ENCODE measurements at regions not wholly inside any gene's neighbourhood (a gene's known extent, or its start where the extent isn't known, plus 50 kb on each side); places are given as distances from the start of the nearest gene placed in this dataset.
A peak's percentile ranks its signal among the peaks of the same experiment; 100 is the strongest.

DNA sequence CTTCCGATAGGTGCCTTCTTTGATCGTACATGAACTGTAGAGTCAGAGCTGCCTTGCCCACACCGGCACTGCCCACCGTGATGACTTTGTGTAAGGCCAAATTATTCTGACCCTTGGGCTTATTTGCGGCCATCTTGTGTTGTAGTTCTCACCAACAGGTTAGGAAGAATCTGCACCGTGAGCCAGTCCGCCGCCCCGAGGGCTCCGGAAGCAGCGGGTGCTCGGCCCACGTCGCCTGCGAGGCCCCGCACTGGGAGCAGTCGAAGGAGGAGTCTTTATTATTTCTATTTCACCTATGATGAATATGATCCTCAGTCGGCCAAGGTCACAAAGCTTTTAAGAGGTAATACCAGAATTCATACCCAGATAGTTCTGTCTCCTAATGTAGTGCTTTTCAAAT is 70.6 kb upstream of the SYT1 start:
- TF ChIP-seq, protein P1, sequence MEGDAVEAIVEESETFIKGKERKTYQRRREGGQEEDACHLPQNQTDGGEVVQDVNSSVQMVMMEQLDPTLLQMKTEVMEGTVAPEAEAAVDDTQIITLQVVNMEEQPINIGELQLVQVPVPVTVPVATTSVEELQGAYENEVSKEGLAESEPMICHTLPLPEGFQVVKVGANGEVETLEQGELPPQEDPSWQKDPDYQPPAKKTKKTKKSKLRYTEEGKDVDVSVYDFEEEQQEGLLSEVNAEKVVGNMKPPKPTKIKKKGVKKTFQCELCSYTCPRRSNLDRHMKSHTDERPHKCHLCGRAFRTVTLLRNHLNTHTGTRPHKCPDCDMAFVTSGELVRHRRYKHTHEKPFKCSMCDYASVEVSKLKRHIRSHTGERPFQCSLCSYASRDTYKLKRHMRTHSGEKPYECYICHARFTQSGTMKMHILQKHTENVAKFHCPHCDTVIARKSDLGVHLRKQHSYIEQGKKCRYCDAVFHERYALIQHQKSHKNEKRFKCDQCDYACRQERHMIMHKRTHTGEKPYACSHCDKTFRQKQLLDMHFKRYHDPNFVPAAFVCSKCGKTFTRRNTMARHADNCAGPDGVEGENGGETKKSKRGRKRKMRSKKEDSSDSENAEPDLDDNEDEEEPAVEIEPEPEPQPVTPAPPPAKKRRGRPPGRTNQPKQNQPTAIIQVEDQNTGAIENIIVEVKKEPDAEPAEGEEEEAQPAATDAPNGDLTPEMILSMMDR (IDR thresholded peaks at IDR 0.05; ENCODE audit: insufficient read depth, low read depth, low read length, missing control alignments), result no peak
- H3K4me3 ChIP-seq (ENCODE audit: low read length), result no peak overlapping the region
- DNase-seq (ENCODE audit: low read depth), result no peak

DNA sequence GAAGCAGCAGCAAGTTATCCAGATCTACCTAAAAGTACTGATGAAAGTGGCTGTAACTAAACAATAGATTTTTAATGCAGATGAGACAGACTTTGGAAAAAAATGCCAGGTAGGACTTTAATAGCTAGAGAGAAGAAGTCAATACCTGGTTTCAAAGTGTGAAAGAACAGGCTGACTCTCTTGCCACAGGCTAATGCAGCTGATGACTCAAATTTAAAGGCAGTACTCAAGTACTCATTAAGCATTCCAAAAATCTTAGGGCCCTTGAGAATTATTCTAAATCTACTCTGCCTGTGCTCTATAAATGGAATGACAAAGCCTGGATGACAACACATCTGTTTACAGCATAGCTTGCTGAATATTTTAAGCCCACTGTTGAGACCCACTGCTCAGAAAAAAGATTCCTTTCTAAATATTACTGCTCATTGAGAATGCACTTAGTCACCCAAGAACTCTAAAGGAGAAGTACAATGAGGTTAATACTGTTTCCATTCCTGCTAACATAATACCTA is 68.6 kb upstream of the SYT1 start:
- TF ChIP-seq, protein P1 (IDR thresholded peaks at IDR 0.05; ENCODE audit: insufficient read depth, low read depth, low read length, missing control alignments), result no peak
- H3K4me3 ChIP-seq (ENCODE audit: low read length), result no peak overlapping the region
- peak; percentile 41 for DNase-seq (ENCODE audit: low read depth)

DNA sequence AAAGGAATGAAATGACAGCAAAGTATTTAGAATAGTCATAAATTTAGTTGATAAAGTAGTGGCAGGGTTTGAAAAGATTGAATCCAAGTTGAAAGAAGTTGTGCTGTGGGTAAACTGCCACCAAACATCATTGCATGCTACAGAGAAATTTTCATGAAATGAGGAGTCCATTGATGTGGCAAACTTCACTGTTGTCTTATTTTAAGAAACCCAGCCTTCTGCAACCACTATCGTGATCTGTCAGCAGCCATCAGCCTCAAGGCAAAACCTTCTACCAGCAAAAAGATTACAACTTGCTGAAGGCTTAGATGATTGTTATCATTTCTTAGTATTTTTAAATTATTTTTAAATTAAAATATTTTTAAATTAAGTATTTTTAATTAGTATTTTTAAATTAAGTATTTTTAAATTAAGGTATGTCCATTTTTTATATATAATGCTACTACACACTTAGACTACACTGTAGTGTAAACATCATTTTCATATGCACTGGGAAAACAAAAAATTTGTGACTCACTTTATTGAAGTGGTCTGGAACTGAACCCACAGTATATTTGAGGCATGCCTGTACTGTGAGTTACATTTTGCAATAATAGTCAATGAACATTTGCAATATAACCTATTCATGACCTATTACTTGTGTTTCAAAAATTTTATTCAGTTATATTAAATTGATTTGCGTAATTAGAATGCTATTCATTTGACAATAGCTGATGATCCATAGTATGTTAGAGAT is 67.2 kb upstream of the SYT1 start:
- TF ChIP-seq, protein P1 (IDR thresholded peaks at IDR 0.05; ENCODE audit: insufficient read depth, low read depth, low read length, missing control alignments), result no peak
- DNase-seq (ENCODE audit: low read depth), result peak; percentile 10

GRCh38 chr12:78799649-78800048 is 64.9 kb upstream of the SYT1 start:
- H3K4me3 ChIP-seq (ENCODE audit: low read length), result no peak overlapping the region
- TF ChIP-seq, protein P1 (IDR thresholded peaks at IDR 0.05; ENCODE audit: insufficient read depth, low read depth, low read length, missing control alignments), result no peak
- DNase-seq (ENCODE audit: low read depth), result no peak

More for the DNA sequence above, 67.2 kb upstream of the SYT1 start:
- H3K4me3 ChIP-seq (ENCODE audit: low read length), result no peak overlapping the region

DNA sequence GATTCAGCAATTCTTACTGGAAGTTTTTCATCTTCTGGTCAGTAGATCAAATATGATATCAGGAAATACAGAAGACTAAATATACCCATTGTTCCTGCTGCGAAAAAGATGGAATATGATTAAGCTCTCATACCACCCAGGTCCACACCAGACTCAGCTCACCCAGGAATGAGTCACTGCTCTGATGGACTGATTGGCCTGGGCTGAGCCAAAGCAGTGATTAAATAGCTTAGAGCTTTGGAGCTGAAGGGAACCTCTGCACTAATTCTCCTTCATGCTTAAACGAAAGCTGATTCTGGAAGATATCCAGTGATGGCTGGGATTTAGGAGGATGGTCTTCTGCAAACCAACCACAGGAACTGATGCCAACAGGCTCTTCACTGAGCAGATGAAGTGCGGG is 62.0 kb upstream of the SYT1 start:
- no peak overlapping the region for H3K4me3 ChIP-seq (ENCODE audit: low read length)
- peak; percentile 86 for DNase-seq (ENCODE audit: low read depth)
- TF ChIP-seq, protein P1 (IDR thresholded peaks at IDR 0.05; ENCODE audit: insufficient read depth, low read depth, low read length, missing control alignments), result no peak

DNA sequence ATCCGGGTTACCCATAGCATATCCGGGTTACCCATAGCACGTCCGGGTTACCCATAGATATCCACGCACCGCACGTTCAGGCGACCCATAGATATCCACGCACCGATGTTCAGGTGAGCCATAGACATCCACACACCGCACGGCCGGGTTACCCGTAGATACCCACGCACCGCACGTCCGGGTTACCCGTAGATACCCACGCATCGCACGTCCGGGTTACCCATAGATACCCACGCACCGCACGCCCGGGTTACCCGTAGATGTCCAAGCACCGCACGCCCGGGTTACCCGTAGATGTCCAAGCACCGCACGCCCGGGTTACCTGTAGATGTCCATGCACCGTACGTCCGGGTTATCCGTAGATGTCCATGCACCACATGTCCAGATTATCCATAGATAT is 60.3 kb upstream of the SYT1 start:
- TF ChIP-seq, protein P1 (IDR thresholded peaks at IDR 0.05; ENCODE audit: insufficient read depth, low read depth, low read length, missing control alignments), result no peak
- no peak overlapping the region for H3K4me3 ChIP-seq (ENCODE audit: low read length)
- no peak for DNase-seq (ENCODE audit: low read depth)

Data from epithelial cell of esophagus (primary cell).